ENCODE measurements at regions not wholly inside any gene's neighbourhood (a gene's known extent, or its start where the extent isn't known, plus 50 kb on each side); places are given as distances from the start of the nearest gene placed in this dataset.

DNA sequence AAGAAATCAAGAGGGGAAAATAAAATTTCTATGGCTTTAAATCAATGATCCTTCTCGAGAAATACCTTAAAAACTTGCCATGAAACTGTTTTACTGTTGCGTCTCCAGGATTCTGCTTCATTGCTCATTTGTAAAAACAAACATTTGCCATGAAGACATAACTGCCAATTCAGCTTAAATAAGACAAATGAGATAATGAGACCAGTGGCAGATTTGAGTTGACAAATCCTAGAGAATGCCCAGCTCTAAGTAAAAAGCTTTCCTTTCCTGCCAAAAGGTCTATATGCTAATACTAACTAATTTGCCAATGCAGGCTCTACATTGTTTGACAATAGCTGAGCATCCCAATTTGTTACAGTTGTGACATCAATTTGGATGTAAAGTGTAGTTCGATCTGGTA lies 400.5 kb upstream of the PCDH9 start:
- TF ChIP-seq EZH2 (IDR thresholded peaks at IDR 0.05) (no peak), POLR2AphosphoS5 (IDR thresholded peaks at IDR 0.05; ENCODE audit: borderline replicate concordance, low read depth, low read length) (no peak)

Data from SK-N-MC (cell line).